ENCODE measurements at regions not wholly inside any gene's neighbourhood (a gene's known extent, or its start where the extent isn't known, plus 50 kb on each side); places are given as distances from the start of the nearest gene placed in this dataset.

DNA sequence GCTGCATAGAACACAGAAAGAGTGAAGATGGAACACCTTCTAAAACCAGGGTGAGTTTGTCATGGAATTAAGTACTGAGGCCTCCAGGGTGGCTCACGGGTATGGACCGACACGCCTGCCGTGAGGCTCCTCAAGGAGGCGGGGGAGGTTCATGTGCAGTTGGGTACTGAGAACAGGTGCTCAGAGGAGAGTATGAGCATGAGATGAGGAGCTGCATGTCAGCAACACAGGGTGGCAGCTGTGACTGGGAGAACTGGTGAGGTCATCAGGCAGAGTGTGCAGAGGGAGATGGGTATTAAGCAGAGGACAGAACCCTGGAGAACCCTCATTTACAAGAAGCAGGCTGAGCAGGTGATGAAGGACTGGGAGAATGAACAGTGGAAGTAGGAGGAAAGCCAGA, 63.2 kb upstream of the KLHL29 start:
- ChIA-PET POLR2A (ENCODE audit: low non-redundant PET) (no interaction called here), CTCF (no interaction called here)
- H3K27ac ChIP-seq = no peak overlapping the region
- DNase-seq (ENCODE audit: low spot score) = no peak
- TF ChIP-seq, protein P1, sequence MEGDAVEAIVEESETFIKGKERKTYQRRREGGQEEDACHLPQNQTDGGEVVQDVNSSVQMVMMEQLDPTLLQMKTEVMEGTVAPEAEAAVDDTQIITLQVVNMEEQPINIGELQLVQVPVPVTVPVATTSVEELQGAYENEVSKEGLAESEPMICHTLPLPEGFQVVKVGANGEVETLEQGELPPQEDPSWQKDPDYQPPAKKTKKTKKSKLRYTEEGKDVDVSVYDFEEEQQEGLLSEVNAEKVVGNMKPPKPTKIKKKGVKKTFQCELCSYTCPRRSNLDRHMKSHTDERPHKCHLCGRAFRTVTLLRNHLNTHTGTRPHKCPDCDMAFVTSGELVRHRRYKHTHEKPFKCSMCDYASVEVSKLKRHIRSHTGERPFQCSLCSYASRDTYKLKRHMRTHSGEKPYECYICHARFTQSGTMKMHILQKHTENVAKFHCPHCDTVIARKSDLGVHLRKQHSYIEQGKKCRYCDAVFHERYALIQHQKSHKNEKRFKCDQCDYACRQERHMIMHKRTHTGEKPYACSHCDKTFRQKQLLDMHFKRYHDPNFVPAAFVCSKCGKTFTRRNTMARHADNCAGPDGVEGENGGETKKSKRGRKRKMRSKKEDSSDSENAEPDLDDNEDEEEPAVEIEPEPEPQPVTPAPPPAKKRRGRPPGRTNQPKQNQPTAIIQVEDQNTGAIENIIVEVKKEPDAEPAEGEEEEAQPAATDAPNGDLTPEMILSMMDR (conservative IDR thresholded peaks at IDR 0.05; ENCODE audit: low read depth) = no peak

DNA sequence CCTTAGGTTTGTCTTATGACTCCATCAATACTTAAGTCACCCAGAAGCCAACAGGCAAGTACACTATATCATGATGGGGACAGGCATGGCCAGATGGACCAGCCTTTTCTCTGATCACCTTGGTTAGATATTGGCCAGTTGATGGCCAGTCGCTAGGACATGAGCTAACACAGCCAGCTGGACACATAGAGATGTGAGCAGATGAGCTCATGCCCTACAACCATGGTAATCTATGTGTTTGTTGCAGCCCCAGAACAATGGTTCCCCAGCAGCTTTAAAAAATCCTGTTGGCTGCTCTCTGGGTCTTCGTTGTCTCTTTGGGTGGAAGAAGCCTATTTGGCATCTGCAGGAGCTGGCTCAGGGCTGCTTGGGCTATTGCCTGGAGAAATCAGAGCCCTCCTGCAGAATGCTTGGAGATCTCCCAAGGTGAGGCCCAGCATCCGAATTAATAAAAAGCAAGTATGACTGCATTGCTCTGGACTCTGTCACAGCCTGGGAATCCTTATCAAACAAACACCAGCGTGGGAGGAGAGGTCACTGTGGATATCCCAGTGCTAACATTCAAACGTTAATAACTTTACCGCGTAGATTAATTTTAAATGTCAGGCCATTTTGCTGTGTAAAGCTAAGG, 62.3 kb upstream of the KLHL29 start:
- TF ChIP-seq, protein P1 (conservative IDR thresholded peaks at IDR 0.05; ENCODE audit: low read depth) = no peak
- no peak overlapping the region for H3K27ac ChIP-seq
- POLR2A ChIA-PET (ENCODE audit: low non-redundant PET) = no interaction called here
- no peak for DNase-seq (ENCODE audit: low spot score)
- CTCF ChIA-PET = no interaction called here

DNA sequence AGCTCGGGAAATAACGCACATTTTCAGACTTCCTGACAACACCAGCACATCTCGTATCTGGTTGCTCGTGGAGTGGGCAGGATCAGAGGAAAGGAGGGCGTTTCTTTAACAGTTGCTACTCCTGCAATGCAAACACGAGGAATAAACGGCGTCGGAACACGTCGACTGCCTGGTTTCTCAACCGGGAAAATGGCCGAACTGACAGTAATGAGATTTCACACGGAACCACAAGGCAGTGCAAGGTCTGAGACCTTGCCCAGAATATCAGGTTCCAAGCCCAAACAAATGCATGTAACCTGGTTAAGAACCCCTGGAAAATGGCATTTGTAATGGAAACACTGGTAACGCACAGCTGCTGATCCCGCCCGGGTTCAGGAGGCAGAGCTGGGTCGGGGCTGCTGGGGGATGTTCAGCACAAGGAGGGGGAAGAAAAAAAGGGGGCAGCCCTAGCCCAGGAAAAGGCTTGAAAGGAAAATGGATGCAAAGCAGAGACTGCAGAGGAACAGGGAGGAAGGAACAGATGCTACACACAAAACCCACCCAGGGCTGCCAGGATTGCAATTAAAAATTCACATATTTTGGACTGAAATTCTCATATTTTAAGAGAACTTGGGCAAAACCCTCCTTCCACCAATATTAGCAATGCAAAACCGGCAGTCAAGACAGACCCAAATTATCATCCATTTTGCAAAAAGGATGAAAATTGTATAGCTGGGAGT, 61.6 kb upstream of the KLHL29 start:
- ChIA-PET POLR2A (ENCODE audit: low non-redundant PET) (no interaction called here), CTCF (no interaction called here)
- TF ChIP-seq, protein P1 (conservative IDR thresholded peaks at IDR 0.05; ENCODE audit: low read depth) = no peak
- DNase-seq (ENCODE audit: low spot score) = no peak
- no peak overlapping the region for H3K27ac ChIP-seq

DNA sequence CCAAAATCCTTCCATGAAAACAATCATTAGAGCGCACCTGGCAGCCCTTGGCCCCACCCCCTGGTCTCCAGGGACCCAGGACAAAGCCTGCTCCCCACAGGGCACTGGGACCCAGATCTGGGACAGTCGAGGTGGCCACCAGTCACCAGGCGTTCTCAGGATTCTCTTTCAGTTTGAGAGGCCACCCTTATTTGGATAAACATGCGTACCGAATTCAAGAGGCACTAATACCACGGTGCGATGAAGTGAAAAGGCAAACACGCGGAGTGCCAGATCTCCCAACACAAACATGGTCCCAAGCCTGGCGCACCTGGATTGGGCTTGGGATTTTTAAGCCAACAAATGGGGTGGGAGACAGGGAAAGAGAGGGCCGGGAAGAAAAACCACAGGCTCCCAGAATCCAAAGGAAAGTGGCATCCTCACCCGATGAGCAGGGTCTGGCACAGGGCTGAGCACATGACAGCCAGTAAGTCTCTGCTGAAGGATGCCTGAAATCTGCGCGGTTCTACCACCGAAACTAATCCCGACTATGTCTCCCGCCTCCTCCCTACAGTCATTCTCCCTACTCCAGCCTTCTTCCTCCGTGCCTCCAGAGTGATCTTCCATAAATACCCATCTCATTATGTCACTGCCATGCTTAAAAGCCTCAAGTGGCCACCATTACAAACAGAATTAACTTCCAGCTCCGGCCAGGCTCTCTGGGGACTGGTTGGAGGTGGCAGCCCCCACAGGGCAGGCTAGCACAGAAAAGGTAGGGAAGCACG, 60.9 kb upstream of the KLHL29 start:
- no peak for DNase-seq (ENCODE audit: low spot score)
- ChIA-PET CTCF (no interaction called here), POLR2A (ENCODE audit: low non-redundant PET) (no interaction called here)
- no peak overlapping the region for H3K27ac ChIP-seq
- TF ChIP-seq, protein P1 (conservative IDR thresholded peaks at IDR 0.05; ENCODE audit: low read depth) = no peak

DNA sequence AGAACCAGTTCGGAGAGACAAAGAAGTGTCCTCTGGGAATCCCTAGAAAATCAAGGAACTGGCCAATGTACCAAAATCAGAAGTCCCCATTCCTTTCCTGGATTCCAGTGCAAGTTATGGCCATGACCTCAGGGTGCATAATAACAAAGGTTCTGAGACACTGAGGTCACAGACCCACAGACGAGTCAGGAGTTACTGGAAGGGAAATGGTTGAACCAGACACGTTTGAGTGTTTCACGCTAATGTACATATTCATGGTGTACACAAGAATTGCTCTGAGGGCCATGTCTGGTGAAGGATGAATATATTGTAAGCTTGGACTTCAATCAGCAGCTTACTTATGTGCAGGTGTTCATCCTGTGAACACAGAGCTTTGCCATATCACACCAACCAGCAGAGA, 58.6 kb upstream of the KLHL29 start:
- DNase-seq (ENCODE audit: low spot score) = no peak
- POLR2A ChIA-PET (ENCODE audit: low non-redundant PET) = no interaction called here
- CTCF ChIA-PET = no interaction called here
- TF ChIP-seq, protein P1 (conservative IDR thresholded peaks at IDR 0.05; ENCODE audit: low read depth) = no peak
- no peak overlapping the region for H3K27ac ChIP-seq

DNA sequence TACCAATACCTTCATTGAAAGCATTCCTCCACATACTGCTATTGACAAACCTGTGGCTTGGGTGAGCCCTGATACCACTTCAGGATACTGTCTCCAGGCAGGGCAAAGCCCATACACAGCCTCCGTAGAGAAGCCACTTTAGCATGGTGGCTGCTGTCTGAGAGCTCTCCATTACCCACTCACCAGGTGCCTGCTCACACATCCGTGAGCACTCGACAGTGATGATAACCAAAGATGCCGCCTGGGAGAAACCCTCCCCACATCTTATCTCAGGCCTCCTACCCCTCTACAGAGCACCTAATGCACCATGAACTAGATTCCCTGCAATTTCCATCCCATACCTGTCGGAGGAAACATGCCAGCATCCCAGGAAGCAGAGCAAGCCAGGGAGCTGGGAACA, 57.6 kb upstream of the KLHL29 start:
- ChIA-PET CTCF (no interaction called here), POLR2A (ENCODE audit: low non-redundant PET) (no interaction called here)

More for the DNA sequence above, 57.6 kb upstream of the KLHL29 start:
- TF ChIP-seq, protein P1 (conservative IDR thresholded peaks at IDR 0.05; ENCODE audit: low read depth) = no peak
- no peak for DNase-seq (ENCODE audit: low spot score)
- no peak overlapping the region for H3K27ac ChIP-seq
